ENCODE measurements at regions not wholly inside any gene's neighbourhood (a gene's known extent, or its start where the extent isn't known, plus 50 kb on each side); places are given as distances from the start of the nearest gene placed in this dataset.

- Mint-ChIP-seq H3K27me3 (peaks cover 8% of the 10 kb centered on the region), H3K36me3 (ENCODE audit: low read depth) (no peaks in the 10 kb centered on the region), H3K9me3 (no peaks in the 10 kb centered on the region), H3K27ac (peak overlapping the region; percentile 21), H3K4me1 (ENCODE audit: low read depth) (peaks cover 10% of the 10 kb centered on the region), H3K4me3 (no peak overlapping the region)
- intact Hi-C loops (cut with micrococcal nuclease), result no loop called here
Measured at GRCh38 chr4:55175779-55176231, 50.4 kb upstream of the KDR start.

GRCh38 chr4:55176497-55176896, 51.1 kb upstream of the KDR start:
- H3K27ac Mint-ChIP-seq, result peak overlapping the region; percentile 21
- peaks cover 12% of the 10 kb centered on the region for H3K27me3 Mint-ChIP-seq

GRCh38 chr4:55177461-55177860, 52.1 kb upstream of the KDR start:
- Mint-ChIP-seq H3K4me3 (no peak overlapping the region), H3K4me1 (ENCODE audit: low read depth) (peaks cover 10% of the 10 kb centered on the region), H3K36me3 (ENCODE audit: low read depth) (no peaks in the 10 kb centered on the region), H3K27ac (peak overlapping the region; percentile 15), H3K9me3 (no peaks in the 10 kb centered on the region), H3K27me3 (peaks cover 12% of the 10 kb centered on the region)
- intact Hi-C loops (cut with micrococcal nuclease), result no loop called here

More at GRCh38 chr4:55176497-55176896, 51.1 kb upstream of the KDR start:
- no peaks in the 10 kb centered on the region for H3K9me3 Mint-ChIP-seq
- peaks cover 10% of the 10 kb centered on the region for H3K4me1 Mint-ChIP-seq (ENCODE audit: low read depth)
- intact Hi-C loops (cut with micrococcal nuclease), result no loop called here
- no peaks in the 10 kb centered on the region for H3K36me3 Mint-ChIP-seq (ENCODE audit: low read depth)
- no peak overlapping the region for H3K4me3 Mint-ChIP-seq

- H3K36me3 Mint-ChIP-seq (ENCODE audit: low read depth), result no peaks in the 10 kb centered on the region
- peak overlapping the region; percentile 15 for H3K27ac Mint-ChIP-seq
- intact Hi-C loops (cut with micrococcal nuclease), result no loop called here
- no peak overlapping the region for H3K4me3 Mint-ChIP-seq
- no peaks in the 10 kb centered on the region for H3K9me3 Mint-ChIP-seq
- H3K27me3 Mint-ChIP-seq, result peaks cover 9% of the 10 kb centered on the region
- peaks cover 10% of the 10 kb centered on the region for H3K4me1 Mint-ChIP-seq (ENCODE audit: low read depth)
Measured at GRCh38 chr4:55178226-55179005, 53.0 kb upstream of the KDR start.

- Mint-ChIP-seq H3K9me3 (no peaks in the 10 kb centered on the region), H3K27me3 (peaks cover 4% of the 10 kb centered on the region), H3K4me3 (no peak overlapping the region), H3K4me1 (ENCODE audit: low read depth) (peaks cover 10% of the 10 kb centered on the region), H3K27ac (no peak overlapping the region), H3K36me3 (ENCODE audit: low read depth) (no peaks in the 10 kb centered on the region)
- intact Hi-C loops (cut with micrococcal nuclease), result no loop called here
Measured at GRCh38 chr4:55181010-55182005, 55.9 kb upstream of the KDR start.

GRCh38 chr4:55183926-55184599, 58.7 kb upstream of the KDR start:
- peaks cover 4% of the 10 kb centered on the region for H3K27me3 Mint-ChIP-seq
- H3K4me1 Mint-ChIP-seq (ENCODE audit: low read depth), result no peaks in the 10 kb centered on the region
- intact Hi-C loops (cut with micrococcal nuclease), result no loop called here
- H3K9me3 Mint-ChIP-seq, result no peaks in the 10 kb centered on the region
- H3K36me3 Mint-ChIP-seq (ENCODE audit: low read depth), result no peaks in the 10 kb centered on the region
- H3K27ac Mint-ChIP-seq, result no peak overlapping the region
- no peak overlapping the region for H3K4me3 Mint-ChIP-seq

- Mint-ChIP-seq H3K36me3 (ENCODE audit: low read depth) (no peaks in the 10 kb centered on the region), H3K9me3 (no peaks in the 10 kb centered on the region), H3K4me1 (ENCODE audit: low read depth) (no peaks in the 10 kb centered on the region), H3K27ac (no peak overlapping the region), H3K4me3 (no peak overlapping the region), H3K27me3 (peaks cover 4% of the 10 kb centered on the region)
- intact Hi-C loops (cut with micrococcal nuclease), result no loop called here
Measured at GRCh38 chr4:55184600-55185523, 59.5 kb upstream of the KDR start.

GRCh38 chr4:55186123-55186522, 60.7 kb upstream of the KDR start:
- Mint-ChIP-seq H3K27me3 (peaks cover 2% of the 10 kb centered on the region), H3K27ac (no peak overlapping the region), H3K4me3 (no peak overlapping the region), H3K36me3 (ENCODE audit: low read depth) (no peaks in the 10 kb centered on the region), H3K4me1 (ENCODE audit: low read depth) (no peaks in the 10 kb centered on the region), H3K9me3 (no peaks in the 10 kb centered on the region)
- intact Hi-C loops (cut with micrococcal nuclease), result no loop called here

GRCh38 chr4:55186700-55187099, 61.3 kb upstream of the KDR start:
- H3K27ac Mint-ChIP-seq, result no peak overlapping the region
- no peaks in the 10 kb centered on the region for H3K4me1 Mint-ChIP-seq (ENCODE audit: low read depth)
- no peaks in the 10 kb centered on the region for H3K9me3 Mint-ChIP-seq
- H3K27me3 Mint-ChIP-seq, result no peaks in the 10 kb centered on the region
- intact Hi-C loops (cut with micrococcal nuclease), result no loop called here
- H3K36me3 Mint-ChIP-seq (ENCODE audit: low read depth), result no peaks in the 10 kb centered on the region
- H3K4me3 Mint-ChIP-seq, result no peak overlapping the region

GRCh38 chr4:55214172-55214571, 88.8 kb upstream of the KDR start:
- no peak overlapping the region for H3K27ac Mint-ChIP-seq
- H3K36me3 Mint-ChIP-seq (ENCODE audit: low read depth), result no peaks in the 10 kb centered on the region

GRCh38 chr4:55215087-55215486, 89.7 kb upstream of the KDR start:
- intact Hi-C loops (cut with micrococcal nuclease), result no loop called here
- H3K9me3 Mint-ChIP-seq, result no peaks in the 10 kb centered on the region
- H3K27ac Mint-ChIP-seq, result no peak overlapping the region
- H3K4me3 Mint-ChIP-seq, result no peak overlapping the region
- H3K27me3 Mint-ChIP-seq, result no peaks in the 10 kb centered on the region
- H3K36me3 Mint-ChIP-seq (ENCODE audit: low read depth), result no peaks in the 10 kb centered on the region
- no peaks in the 10 kb centered on the region for H3K4me1 Mint-ChIP-seq (ENCODE audit: low read depth)

More at GRCh38 chr4:55214172-55214571, 88.8 kb upstream of the KDR start:
- Mint-ChIP-seq H3K27me3 (no peaks in the 10 kb centered on the region), H3K9me3 (peaks cover 6% of the 10 kb centered on the region), H3K4me3 (no peak overlapping the region), H3K4me1 (ENCODE audit: low read depth) (no peaks in the 10 kb centered on the region)
- intact Hi-C loops (cut with micrococcal nuclease), result no loop called here

- H3K36me3 Mint-ChIP-seq (ENCODE audit: low read depth), result no peaks in the 10 kb centered on the region
- intact Hi-C loops (cut with micrococcal nuclease), result no loop called here
Measured at GRCh38 chr4:55216863-55217635, 91.7 kb upstream of the KDR start.

More at GRCh38 chr4:55216863-55217635, 91.7 kb upstream of the KDR start:
- no peaks in the 10 kb centered on the region for H3K4me1 Mint-ChIP-seq (ENCODE audit: low read depth)
- H3K9me3 Mint-ChIP-seq, result no peaks in the 10 kb centered on the region
- H3K4me3 Mint-ChIP-seq, result no peak overlapping the region
- no peaks in the 10 kb centered on the region for H3K27me3 Mint-ChIP-seq
- no peak overlapping the region for H3K27ac Mint-ChIP-seq
